ENCODE measurements at regions not wholly inside any gene's neighbourhood (a gene's known extent, or its start where the extent isn't known, plus 50 kb on each side); places are given as distances from the start of the nearest gene placed in this dataset.

GRCh38 chr4:151564321-151564720 lies 155.3 kb downstream of the FHIP1A start:
- no peak for TF ChIP-seq EZH2 (IDR thresholded peaks at IDR 0.05; ENCODE audit: borderline replicate concordance, low read length)
- no peak for TF ChIP-seq CTCF (IDR thresholded peaks at IDR 0.05; ENCODE audit: low read length)
